HTR-8/SVneo (cell line): ENCODE measurements at regions not wholly inside any gene's neighbourhood (a gene's known extent, or its start where the extent isn't known, plus 50 kb on each side); places are given as distances from the start of the nearest gene placed in this dataset.

Experiments
- DNase-seq: peaks from one replicate; pipeline ENCODE4 v3.0.0; 2011; ENCODE audit warnings: low spot score, mixed read lengths; ENCODE audit not compliant: insufficient read length
- FAIRE-seq: peaks from 2 replicates; lab custom pipeline; 2011; peaks lifted over from hg19 to GRCh38; lab: Jason Lieb, UNC

DNA sequence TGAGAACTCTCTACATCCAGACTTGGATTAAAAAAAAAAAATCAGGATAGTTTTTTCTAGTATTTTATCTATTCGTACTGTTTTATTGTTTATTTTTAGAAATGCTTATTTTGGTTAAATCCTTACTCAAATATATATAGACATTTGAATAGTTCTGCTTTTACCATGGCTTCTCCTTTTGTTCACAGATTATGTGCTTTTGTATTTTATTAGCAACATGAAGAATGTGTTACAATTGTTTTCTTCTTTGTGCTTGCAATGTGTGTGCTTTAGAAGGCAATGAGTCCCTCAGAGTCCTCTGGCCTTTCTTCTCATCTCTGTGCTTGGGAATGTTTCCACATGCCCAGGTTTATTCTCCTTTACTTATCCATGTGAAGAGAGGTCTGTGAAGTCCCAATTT is 324.0 kb downstream of the KCNRG start:
- FAIRE-seq (no peak), DNase-seq (no peak)

DNA sequence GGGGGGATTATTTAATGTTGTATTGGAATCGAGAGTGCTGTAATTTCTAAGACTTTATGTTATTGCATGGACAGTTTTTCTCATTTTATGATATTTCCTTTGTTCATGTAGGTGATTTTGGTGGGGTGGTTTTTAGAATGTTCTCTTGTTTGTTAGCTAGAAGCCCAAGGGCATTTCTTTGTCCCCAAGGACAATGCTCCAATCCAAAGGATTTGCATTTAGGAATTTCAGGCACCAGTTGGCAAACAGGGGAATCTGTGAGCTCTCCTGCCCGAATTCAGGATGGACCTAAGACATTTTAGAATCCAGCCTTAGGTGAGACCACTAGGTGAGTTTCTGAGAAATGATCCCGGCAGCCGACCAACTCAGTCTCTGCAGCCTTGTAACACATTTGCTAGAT is 324.9 kb downstream of the KCNRG start:
- FAIRE-seq (no peak), DNase-seq (no peak)

DNA sequence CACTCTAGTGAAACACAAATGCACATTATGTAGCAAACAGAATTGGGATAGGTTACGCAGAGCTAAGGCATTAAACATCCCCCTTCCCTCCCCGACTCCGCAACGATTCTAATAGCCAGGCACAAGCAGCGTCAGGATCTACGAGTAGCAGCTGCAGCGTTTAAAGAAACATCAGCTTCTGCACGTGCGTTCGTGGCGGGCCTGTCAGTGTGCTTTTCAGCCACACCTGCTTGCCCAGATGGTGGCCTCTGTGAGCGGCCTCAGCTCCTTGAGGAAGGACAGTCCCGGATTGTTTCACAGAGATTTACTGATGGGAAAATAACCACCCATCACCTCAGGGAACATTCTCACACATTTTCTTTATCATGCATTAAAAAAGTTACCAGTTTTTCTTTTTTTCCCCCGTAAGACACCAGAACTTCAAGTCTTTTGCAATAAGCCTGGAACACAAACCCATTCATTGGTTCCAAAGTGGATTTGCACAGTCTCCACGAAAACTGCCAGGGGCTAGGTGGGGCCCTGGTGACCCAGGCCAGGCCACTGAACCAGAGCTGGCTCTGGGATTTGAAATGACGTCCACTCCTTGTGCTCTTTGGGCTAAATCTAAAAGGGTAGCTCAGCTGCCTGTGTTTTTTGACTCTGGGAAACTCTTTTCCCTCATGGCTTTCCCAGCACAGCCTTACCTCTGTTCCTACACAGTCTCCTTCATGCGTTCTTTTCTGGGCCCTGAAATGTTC is 325.5 kb downstream of the KCNRG start:
- DNase-seq: no peak
- FAIRE-seq: no peak

DNA sequence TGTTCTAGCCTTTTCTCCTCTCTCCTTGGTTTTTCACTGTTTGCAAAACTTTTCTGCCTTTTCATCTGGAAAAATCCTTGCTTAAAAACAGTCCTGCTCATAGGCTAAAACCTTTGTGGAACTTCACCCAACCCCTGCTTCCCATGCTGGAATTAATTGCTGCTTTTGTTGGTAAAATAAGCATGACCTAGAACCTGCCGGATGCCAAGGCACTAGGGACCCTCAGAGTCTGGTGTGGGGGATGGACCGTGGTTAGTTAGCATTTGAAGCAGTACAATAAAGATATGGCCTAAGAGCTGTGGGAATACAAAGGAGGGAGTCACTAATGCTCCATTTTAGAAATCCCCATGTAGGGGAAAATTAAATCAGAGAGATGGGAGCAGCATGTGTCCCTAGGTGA is 326.3 kb downstream of the KCNRG start:
- no peak for DNase-seq
- no peak for FAIRE-seq

DNA sequence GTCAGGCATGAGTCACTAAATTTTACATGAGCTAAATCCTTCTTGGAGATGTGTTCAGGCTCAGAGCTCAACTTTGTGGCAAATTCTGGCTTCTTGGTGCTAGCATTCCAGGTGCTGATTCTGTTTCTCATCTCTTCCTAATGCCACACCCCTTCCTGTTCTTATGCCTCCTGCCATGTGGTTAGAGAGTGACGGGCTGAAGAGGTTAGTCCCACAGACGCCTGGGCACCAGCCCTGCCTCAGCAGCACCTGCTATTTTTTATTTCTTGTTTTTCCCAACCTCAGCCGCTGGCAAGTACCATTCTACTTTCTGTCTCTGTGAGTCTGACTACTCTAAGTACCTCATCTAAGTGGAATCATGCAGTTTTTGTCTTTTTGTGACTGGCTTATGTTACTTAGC is 329.5 kb downstream of the KCNRG start:
- FAIRE-seq: no peak
- DNase-seq: no peak

DNA sequence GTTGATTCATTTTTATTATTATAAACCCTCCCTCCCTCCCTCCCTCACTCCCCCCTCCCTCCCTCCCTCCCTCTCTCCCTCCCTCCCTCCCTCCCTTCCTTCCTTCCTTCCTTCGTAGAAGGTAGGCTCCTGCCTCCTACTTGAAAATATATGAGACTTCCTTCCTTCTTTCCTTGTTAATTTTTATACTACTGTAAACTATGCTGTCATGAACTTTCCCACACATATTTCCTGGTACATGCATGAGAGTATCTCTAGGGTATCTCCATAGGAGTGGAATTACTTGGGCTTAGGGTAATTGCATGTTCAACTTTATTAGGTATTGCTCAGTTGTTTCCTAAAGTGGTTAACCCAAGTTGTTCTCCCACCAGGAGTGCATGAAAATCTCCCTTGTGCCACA is 330.6 kb downstream of the KCNRG start:
- FAIRE-seq: no peak
- no peak for DNase-seq

DNA sequence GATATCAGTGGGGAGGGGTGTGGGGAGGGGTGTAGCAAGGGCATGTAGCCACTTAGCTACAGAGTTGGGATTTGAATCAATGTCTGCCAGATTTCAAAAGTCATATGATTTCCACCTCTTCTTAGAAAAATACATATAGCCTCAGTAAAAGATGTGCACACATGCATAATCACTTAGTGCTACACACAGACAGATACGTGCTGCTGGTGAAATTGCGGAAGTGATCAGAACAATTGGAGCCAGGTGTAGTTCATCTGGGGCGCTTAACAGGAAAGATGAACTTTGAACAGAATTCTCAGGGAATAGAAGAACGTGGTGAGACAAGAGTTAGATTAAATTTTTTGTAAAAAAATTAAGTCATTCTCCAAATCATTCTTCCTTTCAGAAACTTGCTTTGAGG is 333.1 kb downstream of the KCNRG start:
- FAIRE-seq: no peak
- DNase-seq: no peak

DNA sequence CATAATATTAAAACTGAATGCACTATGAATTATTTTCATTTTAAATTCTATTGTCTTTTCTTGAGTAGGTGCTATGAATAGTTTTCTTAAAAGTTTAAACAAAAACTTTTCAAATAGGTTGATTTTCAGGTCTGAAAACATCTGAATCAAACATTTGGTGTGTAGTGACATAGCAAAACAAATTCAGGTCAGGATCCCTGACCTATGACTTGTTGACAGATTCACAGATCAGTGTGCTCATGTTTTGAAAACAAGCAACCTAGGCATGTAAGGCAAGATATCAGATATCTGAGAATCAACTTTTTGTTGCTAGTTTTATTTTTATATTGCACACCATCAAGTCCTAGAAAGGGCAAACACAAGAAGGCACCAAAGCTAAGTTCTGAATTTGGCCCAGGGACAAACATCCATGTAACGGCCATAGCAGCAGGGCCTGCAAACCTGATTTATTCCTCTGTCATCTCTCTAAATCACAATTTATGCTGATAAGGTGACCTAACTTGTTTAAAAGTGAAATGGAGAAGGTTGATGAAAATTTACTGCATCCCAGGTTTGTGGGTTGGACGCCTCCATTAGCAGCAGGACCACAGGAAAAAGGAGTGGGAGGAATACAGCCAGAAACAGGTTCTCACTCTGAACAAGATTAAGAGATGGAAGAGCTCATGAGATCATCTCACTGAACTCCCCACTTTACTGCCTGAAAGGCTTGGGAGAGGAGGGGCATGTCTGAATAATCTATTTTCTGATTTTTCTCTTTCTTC is 337.7 kb downstream of the KCNRG start:
- no peak for FAIRE-seq

DNA sequence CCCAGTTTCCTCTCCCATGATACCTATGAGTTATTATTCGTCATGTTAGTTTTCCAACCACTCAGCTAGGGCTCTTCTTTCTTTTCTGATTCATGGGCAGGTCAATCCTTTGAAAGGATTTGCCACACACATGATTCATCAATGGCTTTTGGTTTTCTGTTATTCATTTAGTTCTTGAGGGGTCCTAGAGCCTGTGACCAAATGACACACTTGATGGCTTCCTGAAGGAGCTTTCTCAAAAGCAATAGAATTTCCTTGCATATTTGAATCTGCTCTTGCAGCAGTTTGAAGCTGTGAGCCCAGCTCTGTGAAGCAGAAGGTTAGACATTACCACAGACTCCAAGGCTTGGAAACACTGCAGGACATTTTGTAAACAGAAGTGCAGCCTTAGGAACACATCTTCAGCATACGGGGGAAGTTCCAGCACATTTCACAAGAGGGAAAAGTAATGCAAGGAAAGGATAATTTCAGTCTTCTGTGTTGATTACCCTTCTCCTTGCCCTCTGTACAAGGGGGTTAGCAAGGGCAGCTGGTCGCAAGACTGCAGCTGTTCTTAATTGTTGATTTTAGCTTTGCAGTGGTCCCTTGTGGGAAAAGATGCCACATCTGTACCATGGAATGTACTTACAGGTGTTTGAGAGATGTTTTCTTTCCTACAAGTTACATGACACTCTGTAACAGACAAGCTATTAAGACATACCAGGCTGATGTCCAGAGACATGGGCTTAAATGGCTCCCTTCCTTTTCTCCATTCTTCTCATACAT is 338.6 kb downstream of the KCNRG start:
- DNase-seq (no peak), FAIRE-seq (no peak)

More for the DNA sequence above, 337.7 kb downstream of the KCNRG start:
- DNase-seq: no peak

DNA sequence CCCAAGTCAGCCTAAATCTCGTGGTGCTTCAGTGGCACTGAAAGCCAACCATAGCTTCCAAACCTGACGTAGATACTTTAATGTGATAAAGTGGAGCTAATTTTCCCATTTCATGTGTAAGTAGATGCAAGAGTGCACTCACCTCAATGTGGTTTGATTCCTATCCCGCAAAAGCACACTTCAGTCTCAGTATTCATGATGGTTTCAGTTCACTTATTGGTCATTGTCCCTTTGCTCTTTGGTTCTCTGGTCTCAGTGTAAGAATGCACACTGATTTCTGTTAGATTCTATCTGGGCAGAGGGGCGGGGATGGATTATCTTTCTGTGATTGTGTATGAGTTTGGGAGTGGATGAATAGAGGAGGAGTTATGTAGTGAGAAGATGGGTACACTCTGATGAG is 340.6 kb downstream of the KCNRG start:
- DNase-seq: no peak
- FAIRE-seq: no peak

DNA sequence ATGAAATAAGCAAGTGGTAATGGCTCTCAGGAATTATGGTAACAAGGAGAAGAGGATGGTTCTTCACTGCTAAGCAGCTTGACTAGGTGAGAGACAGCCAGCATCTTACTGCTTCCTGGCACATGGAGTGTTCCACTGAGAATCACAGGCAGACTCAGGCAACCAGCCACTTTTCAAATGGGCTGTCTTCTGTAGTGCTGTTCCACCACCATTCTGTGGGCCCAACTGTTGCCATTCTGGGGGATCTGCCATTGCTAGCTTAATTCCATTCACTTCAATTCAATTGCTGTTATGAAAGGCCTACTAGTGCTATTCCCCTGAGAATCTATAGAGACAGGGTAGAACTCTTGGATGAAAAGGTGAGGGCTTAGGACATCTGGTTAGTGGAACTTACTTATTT is 341.9 kb downstream of the KCNRG start:
- no peak for FAIRE-seq
- no peak for DNase-seq

DNA sequence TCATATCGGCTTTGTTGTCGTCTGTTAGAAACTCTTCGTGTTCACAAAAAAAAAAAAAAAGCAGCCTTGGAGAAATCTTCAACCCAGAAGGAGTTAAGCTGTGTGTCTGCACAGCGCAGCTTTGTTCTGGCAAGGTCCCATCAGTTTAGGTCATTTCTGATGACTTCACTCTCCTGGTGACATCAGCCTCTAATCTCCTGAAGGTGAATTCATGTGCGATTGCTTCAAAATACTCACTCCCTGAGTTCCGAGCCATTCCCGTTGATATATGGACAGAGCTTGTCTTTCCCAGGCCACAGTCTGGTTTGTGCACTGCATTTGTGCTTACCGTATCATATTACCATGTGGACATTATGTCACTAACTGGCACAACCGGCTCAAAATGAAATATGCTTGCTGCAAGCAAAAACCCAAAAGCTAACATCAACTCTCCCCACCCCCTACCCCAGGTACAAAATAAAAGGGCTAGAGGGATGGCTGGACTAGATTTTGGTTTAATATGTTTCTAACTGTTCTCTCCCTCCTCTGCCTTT is 342.4 kb downstream of the KCNRG start:
- no peak for DNase-seq
- no peak for FAIRE-seq

DNA sequence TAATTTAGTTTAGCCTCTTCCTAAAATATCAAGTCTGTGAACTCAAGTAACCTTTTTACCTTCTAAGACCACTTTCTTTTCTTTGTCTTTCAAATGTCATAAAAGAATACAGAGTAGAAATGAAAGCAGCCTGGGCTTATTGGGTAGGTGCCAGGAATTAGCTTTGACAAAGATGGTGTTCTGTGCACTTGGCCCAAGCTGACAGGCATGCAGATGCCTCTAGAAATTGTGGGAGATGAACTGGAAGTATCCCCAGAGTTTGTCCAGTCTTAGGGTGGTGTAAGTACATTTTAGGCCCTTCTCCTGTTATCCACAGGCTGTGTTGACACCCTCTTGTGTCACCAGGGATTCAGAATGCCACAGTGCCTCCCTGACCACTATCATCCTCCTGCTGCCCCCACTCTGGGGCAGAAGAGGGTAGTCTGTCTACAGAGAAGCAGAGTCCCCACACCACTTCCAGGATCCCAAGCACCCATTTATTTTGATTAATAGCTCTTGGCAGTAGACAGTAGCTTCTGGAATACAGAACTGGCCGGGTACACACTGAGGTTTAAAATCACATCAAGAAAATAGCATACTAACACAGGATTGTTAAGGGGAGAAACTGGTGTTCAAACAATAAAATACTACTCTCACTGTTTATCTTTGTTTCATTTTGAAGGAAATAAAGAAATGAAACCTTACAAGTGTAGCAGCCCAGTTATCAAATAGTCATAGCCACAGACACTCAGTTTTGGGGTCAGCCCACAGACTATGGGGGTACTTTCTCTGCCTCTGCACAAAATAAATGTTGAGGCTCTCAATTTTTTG is 343.2 kb downstream of the KCNRG start:
- FAIRE-seq: no peak
- DNase-seq: no peak

DNA sequence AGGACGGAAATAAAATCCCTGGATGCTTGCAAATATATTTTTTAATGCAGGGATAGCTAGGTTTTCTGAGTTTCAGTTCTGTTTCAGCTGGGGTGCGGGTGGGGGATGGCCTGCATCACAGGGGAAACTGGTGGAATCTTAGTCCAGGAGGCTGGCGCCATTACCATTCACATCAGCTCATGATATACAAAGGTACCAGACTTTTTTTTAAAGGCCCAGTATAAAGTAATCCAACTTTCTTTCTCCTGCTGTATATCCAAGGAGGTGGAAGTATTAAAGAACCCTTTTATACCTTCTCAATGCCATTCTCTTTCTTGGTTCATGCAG is 343.8 kb downstream of the KCNRG start:
- DNase-seq (no peak), FAIRE-seq (no peak)

DNA sequence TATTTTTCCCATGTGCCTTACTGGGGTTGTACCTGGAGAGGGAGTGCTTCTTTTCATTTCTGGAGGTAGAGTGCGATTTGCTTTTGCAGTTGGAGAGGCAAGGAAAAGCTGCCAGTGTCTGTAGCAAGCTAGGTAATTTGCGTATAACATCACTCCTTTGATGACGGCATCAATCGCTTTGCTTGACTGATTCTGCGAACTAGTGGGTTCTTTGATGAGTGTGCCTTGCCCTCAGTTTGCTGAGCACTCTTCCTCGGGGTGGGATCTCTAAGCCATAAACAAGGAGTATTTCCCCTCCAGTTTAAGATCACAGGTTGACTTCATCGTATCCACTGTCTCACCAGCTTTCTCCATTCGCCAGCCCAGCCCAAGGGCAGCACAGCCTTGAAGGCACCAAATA is 344.5 kb downstream of the KCNRG start:
- FAIRE-seq: no peak
- no peak for DNase-seq

DNA sequence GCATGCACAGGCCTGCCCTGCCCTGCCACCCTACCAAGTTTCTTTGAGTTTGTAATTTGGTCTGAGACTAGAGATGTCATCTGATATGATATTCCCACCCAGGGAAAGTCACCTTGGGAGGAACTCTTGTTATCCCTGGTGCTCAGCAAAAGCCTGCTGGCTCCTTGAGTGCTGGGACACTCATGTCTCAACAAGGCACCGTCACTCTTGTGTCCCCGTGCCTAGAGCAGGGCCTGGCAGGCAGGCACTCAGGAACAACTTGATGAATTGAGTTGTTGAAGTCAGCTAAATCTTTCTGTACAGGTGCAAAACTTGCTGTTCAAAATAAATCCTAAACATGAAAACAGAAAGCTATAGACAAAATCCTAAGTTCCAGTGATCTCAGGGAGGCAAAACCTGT is 345.4 kb downstream of the KCNRG start:
- DNase-seq (no peak), FAIRE-seq (no peak)

DNA sequence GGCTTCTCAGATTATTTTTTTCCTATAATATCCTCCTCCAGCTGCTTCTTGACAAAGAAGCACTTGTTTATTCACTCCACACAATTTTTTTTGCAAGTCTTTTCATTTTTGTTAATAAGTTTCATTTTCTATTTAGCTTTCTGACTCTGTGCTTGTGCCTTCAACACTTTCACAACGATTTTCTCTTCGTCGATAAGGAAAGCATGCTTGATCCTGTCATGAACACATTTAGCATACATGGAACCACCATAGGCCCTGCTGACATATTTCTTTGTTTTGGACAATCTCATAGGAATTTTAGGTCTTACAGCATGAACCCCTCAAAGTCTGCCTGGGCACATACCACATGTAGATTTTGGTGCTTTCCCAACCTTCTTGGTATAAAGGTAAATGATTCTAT is 346.0 kb downstream of the KCNRG start:
- no peak for DNase-seq
- no peak for FAIRE-seq

DNA sequence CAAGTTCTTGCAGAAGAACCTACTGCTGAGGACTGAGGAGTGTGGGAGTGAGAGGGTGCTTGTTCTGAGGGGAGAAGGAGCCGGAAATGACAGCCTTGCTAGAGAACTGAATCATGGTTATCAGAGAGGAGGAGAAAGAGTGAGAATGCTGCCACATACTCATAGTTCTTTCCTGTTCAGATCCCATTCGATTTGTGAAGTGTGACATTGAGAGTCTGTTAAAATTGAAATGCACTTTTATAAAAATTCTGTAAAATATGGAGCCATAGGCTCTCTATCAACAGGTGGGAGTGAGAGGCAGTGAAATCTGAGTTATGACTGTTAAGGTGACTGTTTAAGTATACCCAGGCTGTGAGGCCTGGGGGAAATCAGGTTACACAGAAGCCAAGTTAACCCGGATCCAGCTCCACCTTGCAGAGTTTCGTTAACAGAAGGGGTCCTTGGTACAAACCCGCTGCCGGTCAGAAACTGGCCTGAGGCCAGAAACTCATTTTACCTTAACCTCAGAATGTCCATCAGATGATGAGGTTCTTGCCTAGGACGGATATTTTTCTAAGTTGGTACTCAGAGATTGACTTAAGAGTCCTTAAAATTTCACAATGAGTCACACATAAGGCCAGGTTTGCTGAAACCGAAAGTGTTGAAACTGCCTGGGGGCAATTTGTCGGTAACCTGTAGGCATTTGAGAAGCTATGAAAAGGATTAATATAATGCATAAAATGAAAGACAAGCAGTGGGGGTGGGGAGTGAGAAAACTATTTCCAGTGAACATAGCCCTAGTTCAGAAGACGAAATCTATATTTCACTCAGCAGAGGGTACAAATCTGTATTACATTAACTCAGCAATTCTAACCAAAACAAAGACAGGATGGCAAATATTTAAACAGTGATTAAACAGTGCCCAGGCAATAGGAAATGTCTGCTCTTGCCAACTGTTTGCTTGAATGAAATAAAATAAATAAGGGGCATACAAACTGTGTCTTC is 350.5 kb downstream of the KCNRG start:
- DNase-seq (no peak), FAIRE-seq (no peak)

DNA sequence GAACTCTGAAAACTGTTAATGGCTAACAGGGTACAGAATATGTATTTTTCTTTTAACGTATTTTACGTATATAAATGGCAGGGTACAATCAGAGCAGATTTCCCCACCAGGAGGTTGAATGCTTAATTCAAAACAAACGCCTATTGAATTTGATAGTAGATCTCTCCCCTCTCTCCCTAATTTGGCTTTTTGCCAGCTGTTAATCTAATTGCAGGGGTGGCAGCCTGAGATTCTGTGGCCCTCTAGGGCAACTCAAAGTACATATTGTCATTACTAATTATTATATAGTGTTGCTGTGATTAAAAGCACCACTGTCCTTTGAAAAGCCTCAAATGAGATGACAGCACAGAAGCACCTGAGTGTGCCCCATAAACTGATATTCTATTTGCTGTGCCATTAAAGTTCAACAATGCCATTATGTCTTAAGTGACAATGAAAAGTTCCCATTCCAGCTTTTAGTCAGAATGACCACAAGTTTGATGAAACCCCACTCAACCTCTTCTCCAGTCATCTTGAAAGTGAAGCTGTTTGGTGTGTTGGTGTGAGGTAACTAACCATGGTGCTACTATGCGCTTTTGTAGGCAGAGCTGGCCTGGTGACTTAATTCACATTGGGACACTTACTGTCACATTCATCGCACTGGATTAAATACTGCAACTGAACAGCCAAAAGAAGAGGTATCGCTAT is 351.4 kb downstream of the KCNRG start:
- FAIRE-seq: no peak

More for the DNA sequence above, 351.4 kb downstream of the KCNRG start:
- DNase-seq: no peak
